ENCODE measurements at regions not wholly inside any gene's neighbourhood (a gene's known extent, or its start where the extent isn't known, plus 50 kb on each side); places are given as distances from the start of the nearest gene placed in this dataset.

DNA sequence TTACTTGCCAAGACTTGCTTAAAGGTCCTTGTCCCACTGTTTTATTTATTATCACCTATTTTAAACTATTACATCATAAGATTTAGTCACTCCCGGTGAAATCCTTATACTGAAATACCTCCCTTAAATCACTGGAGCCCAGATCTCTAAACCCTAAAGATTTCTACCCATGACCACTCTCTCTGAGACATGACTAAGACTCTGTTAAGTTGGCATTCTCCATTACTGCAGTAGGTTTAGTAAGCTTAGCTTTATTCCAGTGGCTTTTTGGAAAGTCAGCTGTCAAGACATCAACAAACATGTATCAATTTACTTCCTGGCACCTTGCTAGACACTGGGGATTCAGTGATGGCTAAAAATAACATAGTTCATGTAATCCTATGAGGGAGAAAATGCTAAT lies 874.2 kb downstream of the KCNMA1 start:
- TF ChIP-seq, protein P1, sequence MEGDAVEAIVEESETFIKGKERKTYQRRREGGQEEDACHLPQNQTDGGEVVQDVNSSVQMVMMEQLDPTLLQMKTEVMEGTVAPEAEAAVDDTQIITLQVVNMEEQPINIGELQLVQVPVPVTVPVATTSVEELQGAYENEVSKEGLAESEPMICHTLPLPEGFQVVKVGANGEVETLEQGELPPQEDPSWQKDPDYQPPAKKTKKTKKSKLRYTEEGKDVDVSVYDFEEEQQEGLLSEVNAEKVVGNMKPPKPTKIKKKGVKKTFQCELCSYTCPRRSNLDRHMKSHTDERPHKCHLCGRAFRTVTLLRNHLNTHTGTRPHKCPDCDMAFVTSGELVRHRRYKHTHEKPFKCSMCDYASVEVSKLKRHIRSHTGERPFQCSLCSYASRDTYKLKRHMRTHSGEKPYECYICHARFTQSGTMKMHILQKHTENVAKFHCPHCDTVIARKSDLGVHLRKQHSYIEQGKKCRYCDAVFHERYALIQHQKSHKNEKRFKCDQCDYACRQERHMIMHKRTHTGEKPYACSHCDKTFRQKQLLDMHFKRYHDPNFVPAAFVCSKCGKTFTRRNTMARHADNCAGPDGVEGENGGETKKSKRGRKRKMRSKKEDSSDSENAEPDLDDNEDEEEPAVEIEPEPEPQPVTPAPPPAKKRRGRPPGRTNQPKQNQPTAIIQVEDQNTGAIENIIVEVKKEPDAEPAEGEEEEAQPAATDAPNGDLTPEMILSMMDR (IDR thresholded peaks at IDR 0.05; ENCODE audit: control insufficient read depth, extremely low read depth, insufficient read depth), result no peak
- H3K4me3 ChIP-seq (ENCODE audit: low read depth, low read length), result no peak overlapping the region
- no peak for DNase-seq (ENCODE audit: low read depth)

DNA sequence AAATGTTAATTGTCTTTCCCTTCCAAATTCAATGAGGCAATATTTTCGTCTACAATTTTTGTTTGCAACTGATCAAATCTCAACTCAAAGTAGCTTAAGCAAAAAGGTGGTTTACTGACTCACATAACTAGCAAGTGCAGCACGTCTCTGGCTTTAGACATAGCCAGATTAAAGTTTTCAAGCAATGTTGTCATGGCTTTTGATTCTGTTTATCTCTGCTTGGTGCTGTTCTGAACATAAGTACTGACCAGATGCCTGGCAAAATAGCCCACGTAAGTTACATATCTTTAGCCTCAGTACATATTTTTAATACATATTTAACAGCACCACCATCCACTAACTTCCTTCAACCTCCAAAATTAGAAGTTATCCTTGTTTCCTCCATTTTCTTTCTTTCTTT lies 877.9 kb downstream of the KCNMA1 start:
- H3K4me3 ChIP-seq (ENCODE audit: low read depth, low read length), result no peak overlapping the region
- no peak for DNase-seq (ENCODE audit: low read depth)
- TF ChIP-seq, protein P1 (IDR thresholded peaks at IDR 0.05; ENCODE audit: control insufficient read depth, extremely low read depth, insufficient read depth), result no peak

DNA sequence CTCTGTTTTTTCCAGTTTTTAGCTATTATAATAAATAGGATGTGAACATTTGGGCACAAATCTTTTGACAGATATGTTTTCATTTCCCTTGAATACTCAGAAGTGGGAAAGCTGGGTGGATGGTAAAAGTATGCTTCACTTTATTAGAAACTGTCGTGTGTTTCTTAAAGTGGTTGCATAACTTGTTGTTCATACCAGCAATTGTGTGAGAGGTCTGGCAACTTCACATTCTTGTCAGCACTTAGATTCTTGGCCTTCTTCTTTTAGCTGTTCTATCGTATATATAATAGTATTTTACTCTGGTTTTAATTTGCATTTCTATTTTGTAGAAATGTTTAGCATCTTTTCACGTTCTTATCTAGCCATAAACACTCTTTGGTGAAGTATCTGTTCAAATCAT lies 894.4 kb downstream of the KCNMA1 start:
- no peak overlapping the region for H3K4me3 ChIP-seq (ENCODE audit: low read depth, low read length)
- TF ChIP-seq, protein P1 (IDR thresholded peaks at IDR 0.05; ENCODE audit: control insufficient read depth, extremely low read depth, insufficient read depth), result no peak
- no peak for DNase-seq (ENCODE audit: low read depth)

DNA sequence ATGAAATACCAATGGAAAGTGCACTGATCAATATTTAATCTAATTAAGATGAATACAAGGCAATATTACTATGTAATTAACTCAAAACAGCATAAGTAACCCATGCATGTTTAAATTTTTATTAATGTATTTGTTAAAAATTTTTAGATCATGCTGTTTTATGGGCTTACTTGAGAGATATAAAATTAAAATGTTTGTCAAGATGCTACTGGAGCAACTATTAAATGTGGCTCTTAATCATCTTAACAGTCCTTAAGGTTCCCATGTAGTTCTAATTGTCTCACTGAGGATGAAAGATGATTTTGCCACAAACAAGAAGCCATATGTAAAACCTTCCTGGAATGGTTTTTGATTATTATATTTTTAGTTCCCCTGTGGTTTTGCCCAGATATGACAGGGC lies 897.1 kb downstream of the KCNMA1 start:
- DNase-seq (ENCODE audit: low read depth), result no peak
- TF ChIP-seq, protein P1 (IDR thresholded peaks at IDR 0.05; ENCODE audit: control insufficient read depth, extremely low read depth, insufficient read depth), result no peak
- H3K4me3 ChIP-seq (ENCODE audit: low read depth, low read length), result no peak overlapping the region

DNA sequence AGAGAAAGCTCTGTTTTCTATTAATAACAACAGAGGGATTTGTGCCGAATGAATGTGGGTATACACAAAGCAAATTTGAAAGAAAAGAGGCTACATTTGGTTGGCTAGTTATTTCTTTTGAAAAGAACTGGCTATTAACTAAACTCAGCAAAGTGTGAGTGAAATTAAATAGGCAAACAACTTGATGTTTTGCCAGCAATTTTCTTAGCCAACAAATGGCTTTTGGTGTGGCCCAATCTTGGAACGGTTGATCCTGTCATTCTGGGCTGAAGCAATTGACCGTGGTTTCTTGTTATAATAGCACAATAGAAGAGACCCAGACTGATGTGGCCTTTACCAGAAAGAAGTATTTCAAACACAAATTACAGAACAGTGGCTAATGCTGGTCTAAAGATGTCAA lies 898.6 kb downstream of the KCNMA1 start:
- TF ChIP-seq, protein P1 (IDR thresholded peaks at IDR 0.05; ENCODE audit: control insufficient read depth, extremely low read depth, insufficient read depth), result no peak
- no peak for DNase-seq (ENCODE audit: low read depth)
- H3K4me3 ChIP-seq (ENCODE audit: low read depth, low read length), result no peak overlapping the region

DNA sequence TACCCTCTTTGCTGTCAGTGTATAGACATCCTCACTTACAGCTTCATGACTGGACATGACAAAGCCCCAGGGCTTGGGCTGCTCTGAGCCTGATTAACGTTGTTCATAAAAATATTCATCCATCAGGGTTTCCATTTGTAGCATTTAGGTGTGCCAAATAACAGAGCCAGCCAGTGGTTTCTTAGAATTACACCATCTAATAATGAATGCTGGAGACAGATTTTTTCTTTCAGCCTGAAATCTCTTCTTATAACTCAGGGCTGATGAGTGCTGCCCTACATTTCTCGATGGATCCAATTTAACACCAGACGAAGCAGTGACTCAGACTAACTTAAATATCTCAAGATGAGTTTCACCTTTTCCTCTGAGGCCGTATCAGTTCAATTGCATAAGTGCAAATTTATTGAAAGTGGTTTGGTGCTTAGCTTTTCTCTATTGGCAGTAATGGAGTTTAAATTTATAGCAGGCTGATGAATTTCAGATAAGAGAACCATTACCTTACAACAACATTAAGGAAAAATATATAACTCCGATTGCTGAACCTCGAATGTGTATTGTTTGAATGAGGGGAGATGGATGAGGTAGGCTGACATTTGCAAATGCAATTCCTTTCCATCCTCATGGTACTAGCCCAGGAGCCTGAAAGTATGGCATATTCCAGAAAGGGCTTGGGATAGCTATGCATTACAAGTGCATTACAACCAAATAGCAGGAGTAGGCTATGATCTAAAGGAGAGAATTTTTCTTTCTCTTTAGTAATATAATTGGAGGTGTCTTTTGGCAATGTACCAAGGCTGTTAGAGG lies 900.6 kb downstream of the KCNMA1 start:
- no peak overlapping the region for H3K4me3 ChIP-seq (ENCODE audit: low read depth, low read length)
- TF ChIP-seq, protein P1 (IDR thresholded peaks at IDR 0.05; ENCODE audit: control insufficient read depth, extremely low read depth, insufficient read depth), result no peak
- DNase-seq (ENCODE audit: low read depth), result no peak

DNA sequence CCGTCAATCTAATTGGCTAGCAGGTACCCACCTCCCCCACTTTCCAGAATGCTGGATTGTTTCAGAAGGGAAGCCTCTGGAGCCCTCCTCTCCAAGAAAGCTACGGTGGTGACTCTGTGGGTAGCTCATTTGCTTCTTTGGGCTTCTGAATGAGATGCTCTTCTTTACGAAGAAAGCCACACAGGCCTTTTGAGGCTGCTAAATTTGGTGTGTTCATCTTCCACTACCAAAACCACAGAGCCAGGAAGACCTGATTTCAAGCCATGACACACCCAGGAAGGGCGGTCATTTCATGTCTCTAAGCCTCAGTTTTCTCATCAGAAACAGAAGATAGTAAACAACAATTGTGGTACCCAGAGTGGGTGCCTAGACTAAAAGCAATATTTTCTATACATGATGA lies 901.2 kb downstream of the KCNMA1 start:
- TF ChIP-seq, protein P1 (IDR thresholded peaks at IDR 0.05; ENCODE audit: control insufficient read depth, extremely low read depth, insufficient read depth), result no peak
- no peak for DNase-seq (ENCODE audit: low read depth)
- H3K4me3 ChIP-seq (ENCODE audit: low read depth, low read length), result no peak overlapping the region

Data from LNCaP clone FGC (cell line).